HepG2 (cell line): ENCODE measurements at regions not wholly inside any gene's neighbourhood (a gene's known extent, or its start where the extent isn't known, plus 50 kb on each side); places are given as distances from the start of the nearest gene placed in this dataset.

Source experiments
- ATAC-seq: fragments of 200-7000 bp; cut with Tn5 transposase; 3 replicates; pipeline ENCODE4 v1.9.1; 2020; ENCODE audit warnings: mild to moderate bottlenecking, moderate library complexity
- BruUV-seq: library from RNA; stranded (reverse); fragments of 400-500 nt; replicated peaks from 2 replicates; lab custom pipeline; 2021; lab: Mats Ljungman, UMichigan
- CTCF ChIA-PET: fragments of 300-600 bp; formaldehyde crosslinking; extraction: SDS; loops from one replicate; lab custom pipeline; 2021; ENCODE audit warnings: low total read pairs, inconsistent platforms, low intra/inter-chr PET ratio; lab: Yijun Ruan, JAX
- POLR2A ChIA-PET: fragments of 350-600 bp; sonication (Branson Sonifier 250); formaldehyde crosslinking; loops from one replicate; lab custom pipeline; 2020; ENCODE audit warnings: antibody characterized with exemption, inconsistent platforms; lab: Yijun Ruan, JAX
- DNase-seq: peaks from one replicate; pipeline ENCODE4 v3.0.0-alpha.2; 2015; ENCODE audit warnings: low spot score
- FAIRE-seq: peaks from 3 replicates; lab custom pipeline; 2011; peaks lifted over from hg19 to GRCh38; lab: Jason Lieb, UNC
- H2AFZ ChIP-seq: one replicate; pipeline ENCODE4 v1.6.1; 2011; ENCODE audit warnings: low read length, inconsistent platforms
- H3K27ac ChIP-seq: fragments of 300-600 bp; 3 replicates; pipeline ENCODE4 v1.8.0; 2011; ENCODE audit warnings: mixed run types, mild to moderate bottlenecking, mixed read lengths, low read length, inconsistent platforms; ENCODE audit not compliant: insufficient read depth; ENCODE audit errors: extremely low read length
- H3K27me3 ChIP-seq, 2 experiments: fragments of 200-600 bp in 1 of 2; 2 replicates in 1 of 2; 3 replicates in 1 of 2; pipeline versions ENCODE4 v1.6.0 to v1.8.0; 2011; ENCODE audit warnings: low read length in 2 of 2, mild to moderate bottlenecking in 2 of 2, moderate library complexity in 2 of 2, inconsistent platforms in 1 of 2; ENCODE audit not compliant: insufficient read depth in 2 of 2, control insufficient read depth in 1 of 2
- H3K36me3 ChIP-seq, 2 experiments: fragments of 200-600 bp in 1 of 2; replicated peaks in 1 of 2; 2 replicates in 1 of 2; 3 replicates in 1 of 2; pipeline versions ENCODE4 v1.5.1 to v1.8.0; 2011; ENCODE audit warnings: low read length in 2 of 2, inconsistent platforms in 1 of 2; ENCODE audit not compliant: insufficient read depth in 2 of 2, control insufficient read depth in 1 of 2
- H3K4me1 ChIP-seq: 2 replicates; pipeline ENCODE4 v1.5.1; 2012; ENCODE audit warnings: low read length, inconsistent platforms; ENCODE audit not compliant: insufficient read depth
- H3K4me2 ChIP-seq: 2 replicates; pipeline ENCODE4 v1.6.0; 2011; ENCODE audit warnings: low read depth, low read length, inconsistent platforms
- H3K4me3 ChIP-seq, 3 experiments: fragments of 200-600 bp in 1 of 3; sonication (generic), shearing (Covaris generic) in 1 of 3; replicated peaks in 1 of 3; 2 replicates each; pipeline ENCODE4 v1.5.1; 2011 to 2016; ENCODE audit warnings: low read length in 3 of 3, inconsistent platforms in 2 of 3, low read depth in 2 of 3, mild to moderate bottlenecking in 2 of 3, control low read depth in 1 of 3, mixed read lengths in 1 of 3; ENCODE audit not compliant: insufficient read depth in 1 of 3
- H3K79me2 ChIP-seq: one replicate; pipeline ENCODE4 v1.6.1; 2011; ENCODE audit warnings: low read length, inconsistent platforms; ENCODE audit not compliant: insufficient read depth
- H3K9ac ChIP-seq: 2 replicates; pipeline ENCODE4 v1.6.0; 2011; ENCODE audit warnings: mild to moderate bottlenecking, low read depth, low read length, inconsistent platforms; ENCODE audit not compliant: insufficient read depth
- H3K9me3 ChIP-seq: 2 replicates; pipeline ENCODE4 v1.5.1; 2012; ENCODE audit warnings: mild to moderate bottlenecking, low read length
- H4K20me1 ChIP-seq: 2 replicates; pipeline ENCODE4 v1.6.0; 2011; ENCODE audit warnings: inconsistent platforms, mild to moderate bottlenecking, low read length, moderate library complexity; ENCODE audit not compliant: insufficient read depth
- ARID3A ChIP-seq: IDR thresholded peaks from 2 replicates; pipeline ENCODE4 v1.6.1; 2012; ENCODE audit warnings: low read depth, low read length, improper control_type of control experiment
- BCL6 ChIP-seq: IDR thresholded peaks from 2 replicates; pipeline ENCODE4 v1.6.1; 2016; ENCODE audit warnings: missing genetic modification reagents, missing compliant biosample characterization
- CEBPG ChIP-seq: IDR thresholded peaks from 2 replicates; pipeline ENCODE4 v1.6.1; 2016
- CENPX ChIP-seq: sonication (generic); formaldehyde crosslinking; IDR thresholded peaks from 2 replicates; pipeline ENCODE4 v1.9.0; 2021; ENCODE audit warnings: mild to moderate bottlenecking, missing genetic modification reagents, moderate library complexity
- CSRNP2 ChIP-seq: sonication (generic); formaldehyde crosslinking; conservative IDR thresholded peaks from 2 replicates; pipeline ENCODE4 v1.8.0; 2022; ENCODE audit warnings: low read depth, missing genetic modification reagents
- DMAP1 ChIP-seq: IDR thresholded peaks from 2 replicates; pipeline ENCODE4 v1.6.1; 2016
- MEIS2 ChIP-seq: sonication (generic); formaldehyde crosslinking; IDR thresholded peaks from 2 replicates; pipeline ENCODE4 v1.9.0; 2021; ENCODE audit warnings: mild to moderate bottlenecking, missing genetic modification reagents
- NR2F2 ChIP-seq: IDR thresholded peaks from 2 replicates; pipeline ENCODE4 v1.6.1; 2012; ENCODE audit warnings: low read depth, inconsistent platforms, borderline replicate concordance
- TSC22D2 ChIP-seq: sonication (generic); formaldehyde crosslinking; IDR thresholded peaks from 2 replicates; pipeline ENCODE4 v1.5.1; 2020; ENCODE audit warnings: missing genetic modification reagents, mild to moderate bottlenecking, borderline replicate concordance
- WGBS: methylation state at CpG from one replicate; pipeline ENCODE4 v1.1.6; 2017; ENCODE audit warnings: low lambda C conversion rate; 5-methylcytosine and 5-hydroxymethylcytosine counted together
- in situ Hi-C: cut with HindIII; loops from 2 replicates; pipeline ENCODE4 v1.10.0; 2017; ENCODE audit warnings: low pct_unique_long_range_greater_than_20kb; ENCODE audit not compliant: extremely low pct_ligation_motif_present
- intact Hi-C: fragments of 100-400 bp; cut with micrococcal nuclease; formaldehyde crosslinking; loops from one replicate; pipeline ENCODE4 v1.10.0; 2022; ENCODE audit not compliant: unreplicated experiment
- TF ChIP-seq, protein P1 (sequence below): sonication (generic); formaldehyde crosslinking; IDR thresholded peaks from 2 replicates; pipeline ENCODE4 v1.5.0; 2020; ENCODE audit warnings: mild to moderate bottlenecking, missing genetic modification reagents

- FAIRE-seq (no peak), DNase-seq (no peak), ATAC-seq (no peak)
- H3K9ac ChIP-seq, result no peak overlapping the region
- BruUV-seq, result no TSS peak
- H3K4me1 ChIP-seq, result no peaks in the 10 kb centered on the region
- TF ChIP-seq DMAP1 (CRISPR knock-in tag) (no peak), BCL6 (CRISPR knock-in tag) (no peak), TSC22D2 (no peak), CEBPG (CRISPR knock-in tag) (no peak), MEIS2 (no peak), CSRNP2 (CRISPR knock-in tag) (no peak)
- no peaks in the 10 kb centered on the region for H4K20me1 ChIP-seq
- no peak overlapping the region for H3K4me2 ChIP-seq
- no peaks in the 10 kb centered on the region for H3K79me2 ChIP-seq
- no peak overlapping the region for H2AFZ ChIP-seq
- H3K27me3 ChIP-seq, result peaks cover 6 to 10% of the 10 kb centered on the region in 2 experiments; a peak in 2 of 5 replicates
- intact Hi-C loops, result no loop called here
- POLR2A ChIA-PET, result no interaction called here
- 18% methylated on average over 2 of the region's 2 CpGs for WGBS
- H3K36me3 ChIP-seq, result no peaks in the 10 kb centered on the region
- CTCF ChIA-PET, result no interaction called here
- no peak overlapping the region for H3K4me3 ChIP-seq
- in situ Hi-C loops, result no loop called here
- H3K9me3 ChIP-seq, result no peaks in the 10 kb centered on the region
- H3K27ac ChIP-seq, result no peak overlapping the region
Observed at GRCh38 chr20:4300401-4300800, 51.3 kb upstream of the ADRA1D start.

- H3K9me3 ChIP-seq, result no peaks in the 10 kb centered on the region
- H3K79me2 ChIP-seq, result no peaks in the 10 kb centered on the region
- in situ Hi-C loops, result no loop called here
- CTCF ChIA-PET, result no interaction called here
- no peak overlapping the region for H3K27ac ChIP-seq
- H3K4me1 ChIP-seq, result no peaks in the 10 kb centered on the region
- no peaks in the 10 kb centered on the region for H3K36me3 ChIP-seq
- intact Hi-C loops, result no loop called here
- H2AFZ ChIP-seq, result no peak overlapping the region
- WGBS, result 0% methylated on average over 2 of the region's 2 CpGs
- no peak overlapping the region for H3K4me3 ChIP-seq
- no peaks in the 10 kb centered on the region for H4K20me1 ChIP-seq
- H3K27me3 ChIP-seq, result peaks cover 5 to 16% of the 10 kb centered on the region in 2 experiments; a peak in 2 of 5 replicates
- POLR2A ChIA-PET, result no interaction called here
- no peak overlapping the region for H3K9ac ChIP-seq
- DNase-seq (no peak), ATAC-seq (no peak), FAIRE-seq (no peak)
- BruUV-seq, result no TSS peak
- no peak overlapping the region for H3K4me2 ChIP-seq
- TF ChIP-seq, protein P1, sequence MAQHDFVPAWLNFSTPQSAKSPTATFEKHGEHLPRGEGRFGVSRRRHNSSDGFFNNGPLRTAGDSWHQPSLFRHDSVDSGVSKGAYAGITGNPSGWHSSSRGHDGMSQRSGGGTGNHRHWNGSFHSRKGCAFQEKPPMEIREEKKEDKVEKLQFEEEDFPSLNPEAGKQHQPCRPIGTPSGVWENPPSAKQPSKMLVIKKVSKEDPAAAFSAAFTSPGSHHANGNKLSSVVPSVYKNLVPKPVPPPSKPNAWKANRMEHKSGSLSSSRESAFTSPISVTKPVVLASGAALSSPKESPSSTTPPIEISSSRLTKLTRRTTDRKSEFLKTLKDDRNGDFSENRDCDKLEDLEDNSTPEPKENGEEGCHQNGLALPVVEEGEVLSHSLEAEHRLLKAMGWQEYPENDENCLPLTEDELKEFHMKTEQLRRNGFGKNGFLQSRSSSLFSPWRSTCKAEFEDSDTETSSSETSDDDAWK (CRISPR knock-in tag), result no peak
- TF ChIP-seq CENPX (CRISPR knock-in tag) (no peak), ARID3A (no peak), NR2F2 (no peak)
Observed at GRCh38 chr20:4299773-4300172, 50.7 kb upstream of the ADRA1D start.
